Transverse colon (tissue), 4 donors: ENCODE measurements at regions not wholly inside any gene's neighbourhood (a gene's known extent, or its start where the extent isn't known, plus 50 kb on each side); places are given as distances from the start of the nearest gene placed in this dataset.

Experiments
- DNase-seq: peaks from one replicate; pipeline ENCODE4 v3.0.0-alpha.2; 2019
- H3K27ac ChIP-seq, 4 donors: fragments of 200-600 bp; sonication (generic); 2 replicates each; pipeline ENCODE4 v1.5.1; 2016 to 2018; ENCODE audit warnings: inconsistent platforms in 4 of 4
- H3K27me3 ChIP-seq: fragments of 200-600 bp; sonication (generic); 2 replicates; pipeline ENCODE4 v1.5.1; 2017; ENCODE audit warnings: inconsistent platforms
- H3K36me3 ChIP-seq, 4 donors: fragments of 200-600 bp; sonication (generic); 2 replicates each; pipeline ENCODE4 v1.5.1; 2017 to 2019; ENCODE audit warnings: inconsistent platforms in 4 of 4
- H3K4me1 ChIP-seq, 4 donors: fragments of 200-600 bp; sonication (generic); 2 replicates each; pipeline ENCODE4 v1.5.1; 2017 to 2020; ENCODE audit warnings: inconsistent platforms in 4 of 4
- H3K4me3 ChIP-seq, 4 donors: fragments of 200-600 bp; sonication (generic); 1 replicate in 1 of 4; 2 replicates in 3 of 4; pipeline versions ENCODE4 v1.5.1 to v1.6.1; 2017 to 2019; ENCODE audit warnings: inconsistent platforms in 4 of 4
- H3K9me3 ChIP-seq, 2 donors: fragments of 200-600 bp; sonication (generic); 2 replicates each; pipeline ENCODE4 v1.5.1; 2017 to 2019; ENCODE audit warnings: inconsistent platforms in 2 of 2
- CTCF ChIP-seq, 5 experiments: fragments of 200-600 bp in 3 of 5; fragments of 450-650 bp in 2 of 5; sonication (generic) in 3 of 5; IDR thresholded peaks; 1 replicate in 2 of 5; 2 replicates in 3 of 5; pipeline ENCODE4 v1.5.1; 2016 to 2017; ENCODE audit warnings: antibody characterized with exemption in 5 of 5, inconsistent platforms in 3 of 5, mild to moderate bottlenecking in 2 of 5, moderate library complexity in 1 of 5
- EP300 ChIP-seq: sonication (generic); formaldehyde crosslinking; IDR thresholded peaks from one replicate; pipeline ENCODE4 v1.6.1; 2017; ENCODE audit warnings: antibody characterized with exemption, low read depth
- POLR2A ChIP-seq: fragments of 450-650 bp; IDR thresholded peaks from one replicate; pipeline ENCODE4 v1.6.1; 2016; ENCODE audit warnings: antibody characterized with exemption, mild to moderate bottlenecking, moderate library complexity
- POLR2AphosphoS5 ChIP-seq, 3 donors: sonication (generic); formaldehyde crosslinking; IDR thresholded peaks; one replicate each; pipeline ENCODE4 v1.6.1; 2016; ENCODE audit warnings: antibody characterized with exemption in 3 of 3
- WGBS, 2 donors: methylation state at CpG; one replicate each; pipeline ENCODE4 v1.1.5; 2018; ENCODE audit warnings: low coverage in 1 of 2; 5-methylcytosine and 5-hydroxymethylcytosine counted together
- in situ Hi-C, 4 donors: fragments of 200-750 bp; cut with MboI; loops; one replicate each; pipeline versions ENCODE4 v1.15.0 to v1.15.1; 2017; ENCODE audit warnings: low sequenced_read_pairs in 3 of 4, low pct_ligation_motif_present in 1 of 4, low pct_unique_long_range_greater_than_20kb in 1 of 4
- intact Hi-C: fragments of 100-400 bp; cut with DNase I; formaldehyde crosslinking; loops from one replicate; pipeline ENCODE4 v1.15.1; 2023; ENCODE audit warnings: low total_unique reads

- WGBS, 2 donors = 68 to 100% methylated on average over 2 to 3 of the region's 3 CpGs
- in situ Hi-C loops = no loop called here
- DNase-seq = no peak
- intact Hi-C loops = no loop called here
- Histone ChIP-seq H3K4me3 (no peak overlapping the region), H3K27ac (no peak overlapping the region), H3K4me1 (no peaks in the 10 kb centered on the region), H3K36me3 (no peaks in the 10 kb centered on the region), H3K27me3 (no peaks in the 10 kb centered on the region), H3K9me3 (no peaks in the 10 kb centered on the region)
- TF ChIP-seq POLR2AphosphoS5 (IDR thresholded peaks at IDR 0.05) (no peak), CTCF (IDR thresholded peaks at IDR 0.05) (no peak)
Observed at GRCh38 chr14:62053188-62053587, 291.0 kb downstream of the SNAPC1 start.

- H3K9me3 ChIP-seq = no peaks in the 10 kb centered on the region
- no peak overlapping the region for H3K4me3 ChIP-seq
- no peak overlapping the region for H3K27ac ChIP-seq
- TF ChIP-seq POLR2AphosphoS5 (IDR thresholded peaks at IDR 0.05) = no peak
- H3K4me1 ChIP-seq = no peaks in the 10 kb centered on the region
- no peaks in the 10 kb centered on the region for H3K27me3 ChIP-seq
- WGBS, 2 donors = 93% methylated on average over 27 of the region's 27 CpGs; no CpG with 5 or more reads in 1 of the 2 donors
- intact Hi-C loops (no loop called here), in situ Hi-C loops (no loop called here)
- DNase-seq = no peak
- H3K36me3 ChIP-seq = no peaks in the 10 kb centered on the region
Observed at GRCh38 chr14:62056789-62057188, 294.6 kb downstream of the SNAPC1 start.

- in situ Hi-C loops = no loop called here
- WGBS, 2 donors = 50 to 58% methylated on average over 3 to 5 of the region's 5 CpGs
- intact Hi-C loops = no loop called here
Observed at GRCh38 chr14:62062645-62063044, 300.4 kb downstream of the SNAPC1 start.

GRCh38 chr14:62064751-62065323, 302.6 kb downstream of the SNAPC1 start:
- no peaks in the 10 kb centered on the region for H3K9me3 ChIP-seq
- H3K27me3 ChIP-seq = peaks cover 4% of the 10 kb centered on the region
- no peaks in the 10 kb centered on the region for H3K4me1 ChIP-seq
- in situ Hi-C loops = no loop called here
- no peaks in the 10 kb centered on the region for H3K36me3 ChIP-seq
- WGBS, 2 donors = 54 to 74% methylated on average over 2 to 3 of the region's 3 CpGs
- intact Hi-C loops = no loop called here
- DNase-seq = no peak
- no peak overlapping the region for H3K27ac ChIP-seq
- no peak overlapping the region for H3K4me3 ChIP-seq
- no peak for TF ChIP-seq EP300

More at GRCh38 chr14:62062645-62063044, 300.4 kb downstream of the SNAPC1 start:
- H3K36me3 ChIP-seq = no peaks in the 10 kb centered on the region
- TF ChIP-seq POLR2A (no peak), EP300 (no peak), CTCF (IDR thresholded peaks at IDR 0.05) (no peak), POLR2AphosphoS5 (IDR thresholded peaks at IDR 0.05) (no peak)
- H3K27ac ChIP-seq = no peak overlapping the region
- DNase-seq = no peak
- H3K27me3 ChIP-seq = peaks cover 4% of the 10 kb centered on the region
- no peaks in the 10 kb centered on the region for H3K4me1 ChIP-seq
- no peak overlapping the region for H3K4me3 ChIP-seq
- H3K9me3 ChIP-seq = no peaks in the 10 kb centered on the region

GRCh38 chr14:62066304-62066703, 304.1 kb downstream of the SNAPC1 start:
- in situ Hi-C loops = no loop called here
- no peaks in the 10 kb centered on the region for H3K4me1 ChIP-seq
- no peaks in the 10 kb centered on the region for H3K9me3 ChIP-seq
- 54 to 73% methylated on average over 2 of the region's 2 CpGs for WGBS, 2 donors
- peaks cover 4% of the 10 kb centered on the region for H3K27me3 ChIP-seq
- no peak overlapping the region for H3K27ac ChIP-seq
- H3K4me3 ChIP-seq = no peak overlapping the region
- H3K36me3 ChIP-seq = no peaks in the 10 kb centered on the region
- DNase-seq = no peak
- intact Hi-C loops = no loop called here
- TF ChIP-seq CTCF (IDR thresholded peaks at IDR 0.05) (no peak), POLR2A (no peak), EP300 (no peak), POLR2AphosphoS5 (IDR thresholded peaks at IDR 0.05) (no peak)
